ENCODE measurements at regions not wholly inside any gene's neighbourhood (a gene's known extent, or its start where the extent isn't known, plus 50 kb on each side); places are given as distances from the start of the nearest gene placed in this dataset.

GRCh38 chr2:150569761-150570160, 82.3 kb upstream of the RND3 start:
- Histone ChIP-seq H3F3A (ENCODE audit: insufficient read depth) (peaks cover 37% of the 10 kb centered on the region), H3K4me1 (ENCODE audit: insufficient read depth) (peaks cover 53% of the 10 kb centered on the region), H3K79me2 (ENCODE audit: insufficient read depth) (no peaks in the 10 kb centered on the region), H3K27me3 (replicated peaks; ENCODE audit: insufficient read depth) (no peaks in the 10 kb centered on the region), H3K9me3 (ENCODE audit: low read depth) (no peaks in the 10 kb centered on the region), H3K4me2 (ENCODE audit: unreplicated experiment) (peak overlapping the region; percentile 56), H3K4me3 (no peak overlapping the region), H3K27ac (peak overlapping the region; percentile 65), H3K36me3 (ENCODE audit: low read depth) (no peaks in the 10 kb centered on the region), H2AFZ (no peak overlapping the region; the same call in 1 of the 2 replicates), H3K9ac (no peak overlapping the region), H4K20me1 (ENCODE audit: insufficient read depth) (no peaks in the 10 kb centered on the region), H3K9me2 (ENCODE audit: insufficient read depth) (no peaks in the 10 kb centered on the region)
- DNase-seq: no peak
- no peak for TF ChIP-seq EZH2 (IDR thresholded peaks at IDR 0.05; ENCODE audit: insufficient read depth, poor library complexity, severe bottlenecking)
- TF ChIP-seq EZH2phosphoT487 (IDR thresholded peaks at IDR 0.05; ENCODE audit: insufficient read depth, low read depth): no peak
- 79 to 85% methylated on average over 4 of the region's 4 CpGs for WGBS, 2 experiments (ENCODE audit: low coverage in 1 of 2, low lambda C conversion rate in 2 of 2, missing lambda C conversion rate in 2 of 2)
- in situ Hi-C loops (cut with MboI): no loop called here

DNA sequence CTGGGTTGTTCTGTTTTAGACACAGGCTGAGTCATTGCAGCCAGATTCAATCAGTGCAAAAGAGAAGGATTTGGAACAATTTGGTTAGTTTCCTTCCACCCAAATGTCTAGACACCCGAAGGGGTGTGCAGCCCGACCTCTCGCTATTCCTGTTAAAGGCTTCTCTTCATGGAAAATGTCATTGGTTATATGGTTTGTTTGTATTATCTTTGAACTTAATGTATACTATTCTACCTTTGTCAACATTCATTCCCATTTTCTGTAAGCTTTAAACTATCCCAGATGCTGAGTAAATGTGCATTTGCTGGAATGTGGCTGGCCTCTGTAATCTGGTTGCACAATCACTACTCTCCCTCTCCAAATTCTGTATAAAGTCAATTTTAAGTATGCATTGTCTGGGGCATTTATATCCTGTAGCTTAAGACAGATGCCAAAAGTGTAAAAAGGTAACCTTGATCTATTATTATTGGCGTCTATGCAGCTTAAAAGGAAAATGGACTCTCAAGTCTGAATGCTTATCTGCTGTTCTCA, 80.4 kb upstream of the RND3 start:
- H3K27ac ChIP-seq: peak overlapping the region; percentile 47
- no peak for TF ChIP-seq EZH2phosphoT487 (IDR thresholded peaks at IDR 0.05; ENCODE audit: insufficient read depth, low read depth)
- TF ChIP-seq EZH2 (IDR thresholded peaks at IDR 0.05; ENCODE audit: insufficient read depth, poor library complexity, severe bottlenecking): no peak
- H2AFZ ChIP-seq: peak overlapping the region; percentile 64
- peaks cover 37% of the 10 kb centered on the region for H3F3A ChIP-seq (ENCODE audit: insufficient read depth)
- no peaks in the 10 kb centered on the region for H3K9me3 ChIP-seq (ENCODE audit: low read depth)
- H4K20me1 ChIP-seq (ENCODE audit: insufficient read depth): no peaks in the 10 kb centered on the region
- in situ Hi-C loops (cut with MboI): no loop called here
- H3K4me1 ChIP-seq (ENCODE audit: insufficient read depth): peaks cover 53% of the 10 kb centered on the region
- peak; percentile 71 for DNase-seq
- no peaks in the 10 kb centered on the region for H3K79me2 ChIP-seq (ENCODE audit: insufficient read depth)
- no peak overlapping the region for H3K9ac ChIP-seq
- H3K4me2 ChIP-seq (ENCODE audit: unreplicated experiment): peak overlapping the region; percentile 54
- WGBS, 2 experiments (ENCODE audit: low coverage in 1 of 2, low lambda C conversion rate in 2 of 2, missing lambda C conversion rate in 2 of 2): 18 to 23% methylated on average over 4 of the region's 4 CpGs
- peak overlapping the region; percentile 41; the same call in 1 of the 2 replicates for H3K4me3 ChIP-seq
- no peaks in the 10 kb centered on the region for H3K27me3 ChIP-seq (replicated peaks; ENCODE audit: insufficient read depth)
- H3K9me2 ChIP-seq (ENCODE audit: insufficient read depth): no peaks in the 10 kb centered on the region
- no peaks in the 10 kb centered on the region for H3K36me3 ChIP-seq (ENCODE audit: low read depth)

DNA sequence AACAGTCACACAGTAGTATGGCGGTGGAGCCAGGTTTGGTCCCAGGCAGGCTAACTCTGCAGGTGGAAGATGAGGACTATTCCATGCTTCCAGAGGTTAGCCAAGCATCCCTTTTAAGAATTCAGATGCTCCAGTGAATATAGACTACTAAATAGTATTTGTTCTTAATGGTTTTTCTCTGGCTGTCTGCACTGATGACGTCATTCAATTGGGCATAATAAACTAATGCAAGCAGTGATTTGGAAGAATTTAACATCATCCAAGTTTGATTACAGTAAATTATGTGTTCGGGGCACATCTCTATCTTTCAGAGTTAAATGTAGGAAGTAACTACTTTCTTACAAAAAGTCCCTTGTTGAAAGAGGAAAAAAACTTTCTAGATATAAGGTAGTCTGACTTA, 78.8 kb upstream of the RND3 start:
- Histone ChIP-seq H3K4me1 (ENCODE audit: insufficient read depth) (peaks cover 41% of the 10 kb centered on the region), H3K27ac (no peak overlapping the region), H3K36me3 (ENCODE audit: low read depth) (no peaks in the 10 kb centered on the region), H3K27me3 (replicated peaks; ENCODE audit: insufficient read depth) (no peaks in the 10 kb centered on the region), H3K9me2 (ENCODE audit: insufficient read depth) (no peaks in the 10 kb centered on the region), H3K79me2 (ENCODE audit: insufficient read depth) (no peaks in the 10 kb centered on the region), H4K20me1 (ENCODE audit: insufficient read depth) (no peaks in the 10 kb centered on the region), H3K9me3 (ENCODE audit: low read depth) (no peaks in the 10 kb centered on the region), H3K4me2 (ENCODE audit: unreplicated experiment) (no peak overlapping the region), H3K4me3 (no peak overlapping the region), H3F3A (ENCODE audit: insufficient read depth) (peaks cover 31% of the 10 kb centered on the region), H2AFZ (no peak overlapping the region), H3K9ac (no peak overlapping the region)
- TF ChIP-seq EZH2 (IDR thresholded peaks at IDR 0.05; ENCODE audit: insufficient read depth, poor library complexity, severe bottlenecking): no peak
- no peak for TF ChIP-seq EZH2phosphoT487 (IDR thresholded peaks at IDR 0.05; ENCODE audit: insufficient read depth, low read depth)
- DNase-seq: peak; percentile 31
- in situ Hi-C loops (cut with MboI): no loop called here
- 70 to 71% methylated on average over 3 of the region's 3 CpGs for WGBS, 2 experiments (ENCODE audit: low coverage in 1 of 2, low lambda C conversion rate in 2 of 2, missing lambda C conversion rate in 2 of 2)

DNA sequence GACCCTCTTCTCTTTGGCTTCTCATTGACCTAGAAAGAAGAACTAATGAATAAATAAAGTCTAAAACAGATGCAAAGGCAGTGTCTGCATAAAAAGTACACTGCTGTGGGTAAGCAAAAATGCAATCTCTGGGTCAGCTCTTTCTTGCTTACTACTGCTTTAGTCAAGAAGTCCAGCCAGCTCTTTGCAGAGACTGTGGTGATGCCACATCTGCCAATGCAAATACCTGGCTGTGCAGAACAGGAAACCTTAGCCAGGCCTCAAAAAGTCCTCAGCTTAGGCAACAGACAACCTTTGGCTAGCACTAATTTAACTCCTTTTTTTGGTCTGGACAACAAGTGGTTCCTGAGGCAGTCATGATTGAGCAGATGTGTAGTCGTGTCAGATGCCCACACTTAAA, 73.6 kb upstream of the RND3 start:
- in situ Hi-C loops (cut with MboI): no loop called here
- H3K4me3 ChIP-seq: no peak overlapping the region
- H3K4me2 ChIP-seq (ENCODE audit: unreplicated experiment): no peak overlapping the region
- H3K27me3 ChIP-seq (replicated peaks; ENCODE audit: insufficient read depth): no peaks in the 10 kb centered on the region
- H3K9ac ChIP-seq: no peak overlapping the region
- H3K4me1 ChIP-seq (ENCODE audit: insufficient read depth): peaks cover 15% of the 10 kb centered on the region
- peaks cover 8% of the 10 kb centered on the region for H3F3A ChIP-seq (ENCODE audit: insufficient read depth)
- DNase-seq: no peak
- no peak overlapping the region for H3K27ac ChIP-seq
- no peaks in the 10 kb centered on the region for H4K20me1 ChIP-seq (ENCODE audit: insufficient read depth)
- H3K79me2 ChIP-seq (ENCODE audit: insufficient read depth): no peaks in the 10 kb centered on the region
- no peaks in the 10 kb centered on the region for H3K36me3 ChIP-seq (ENCODE audit: low read depth)
- 91 to 93% methylated on average over 1 of the region's 1 CpG for WGBS, 2 experiments (ENCODE audit: low coverage in 1 of 2, low lambda C conversion rate in 2 of 2, missing lambda C conversion rate in 2 of 2)
- TF ChIP-seq EZH2 (IDR thresholded peaks at IDR 0.05; ENCODE audit: insufficient read depth, poor library complexity, severe bottlenecking): no peak
- TF ChIP-seq EZH2phosphoT487 (IDR thresholded peaks at IDR 0.05; ENCODE audit: insufficient read depth, low read depth): no peak
- H3K9me3 ChIP-seq (ENCODE audit: low read depth): no peaks in the 10 kb centered on the region
- H3K9me2 ChIP-seq (ENCODE audit: insufficient read depth): no peaks in the 10 kb centered on the region
- H2AFZ ChIP-seq: no peak overlapping the region
